HCT116 (cell line): ENCODE measurements at regions not wholly inside any gene's neighbourhood (a gene's known extent, or its start where the extent isn't known, plus 50 kb on each side); places are given as distances from the start of the nearest gene placed in this dataset.

Source experiments
- ATF3 ChIP-seq: IDR thresholded peaks from 2 replicates; pipeline ENCODE4 v1.6.1; 2012
- CTCF ChIP-seq, 3 experiments: fragments of 200-600 bp in 1 of 3; sonication (generic) in 1 of 3; IDR thresholded peaks in 2 of 3; conservative IDR thresholded peaks in 1 of 3; 2 replicates each; pipeline ENCODE4 v1.5.1; 2012 to 2017; ENCODE audit warnings: low read depth in 2 of 3, low read length in 2 of 3, antibody characterized with exemption in 1 of 3, borderline replicate concordance in 1 of 3, control low read depth in 1 of 3, mild to moderate bottlenecking in 1 of 3, mixed read lengths in 1 of 3, mixed run types in 1 of 3, moderate library complexity in 1 of 3; ENCODE audit not compliant: insufficient read depth in 1 of 3
- ELF1 ChIP-seq: IDR thresholded peaks from 2 replicates; pipeline ENCODE4 v1.6.1; 2012; ENCODE audit warnings: low read depth, borderline replicate concordance
- EZH2 ChIP-seq: fragments of 200-600 bp; sonication (generic); IDR thresholded peaks from 2 replicates; pipeline ENCODE4 v1.6.1; 2017; ENCODE audit warnings: antibody characterized with exemption, mixed run types
- EZH2phosphoT487 ChIP-seq: fragments of 200-600 bp; IDR thresholded peaks from 2 replicates; pipeline ENCODE4 v1.6.1; 2018; ENCODE audit warnings: antibody characterized with exemption, borderline replicate concordance
- MAX ChIP-seq: IDR thresholded peaks from 2 replicates; pipeline ENCODE4 v1.6.1; 2012
- POLR2A ChIP-seq: IDR thresholded peaks from 2 replicates; pipeline ENCODE4 v1.7.0; 2011; ENCODE audit warnings: borderline replicate concordance; ENCODE audit not compliant: insufficient read depth, insufficient read length; ENCODE audit errors: extremely low read depth
- POLR2AphosphoS5 ChIP-seq: IDR thresholded peaks from 2 replicates; pipeline ENCODE4 v1.6.1; 2011; ENCODE audit warnings: mild to moderate bottlenecking, low read depth, low read length, moderate library complexity
- RAD21 ChIP-seq: IDR thresholded peaks from 2 replicates; pipeline ENCODE4 v1.6.1; 2012; ENCODE audit warnings: low read depth, mild to moderate bottlenecking
- REST ChIP-seq: IDR thresholded peaks from 2 replicates; pipeline ENCODE4 v1.6.1; 2012; ENCODE audit warnings: low read depth
- SP1 ChIP-seq: IDR thresholded peaks from 2 replicates; pipeline ENCODE4 v1.6.1; 2012; ENCODE audit warnings: low read depth
- ZFX ChIP-seq: fragments of 450-650 bp; IDR thresholded peaks from 2 replicates; pipeline ENCODE4 v1.6.1; 2017
- ZNF274 ChIP-seq: fragments of 200-500 bp; sonication (Bioruptor generic); IDR thresholded peaks from 2 replicates; pipeline ENCODE4 v1.6.1; 2014; ENCODE audit warnings: mild to moderate bottlenecking, low read depth, low read length, inconsistent platforms

- TF ChIP-seq EZH2phosphoT487 = no peak
- no peak for TF ChIP-seq REST
- TF ChIP-seq CTCF (IDR thresholded peaks at IDR 0.05 in 2 of 3, conservative IDR thresholded peaks at IDR 0.05 in 1 of 3; ENCODE audit: borderline replicate concordance in 1 of 3, insufficient read depth in 1 of 3, low read depth in 2 of 3, low read length in 2 of 3) = no peak
- TF ChIP-seq MAX = no peak
- TF ChIP-seq EZH2 = no peak
- TF ChIP-seq POLR2AphosphoS5 = no peak
- TF ChIP-seq ZNF274 = no peak
- TF ChIP-seq ZFX = no peak
- TF ChIP-seq ELF1 = no peak
- TF ChIP-seq RAD21 = no peak
- TF ChIP-seq POLR2A = no peak
- no peak for TF ChIP-seq ATF3
- TF ChIP-seq SP1 = no peak
These were observed 536.1 kb downstream of the SLC4A3 start for GRCh38 chr2:220163486-220163885.
